GM12875 (cell line): ENCODE measurements at regions not wholly inside any gene's neighbourhood (a gene's known extent, or its start where the extent isn't known, plus 50 kb on each side); places are given as distances from the start of the nearest gene placed in this dataset.

Experiments used
- H3K4me3 ChIP-seq: one replicate; pipeline ENCODE4 v1.5.1; 2011; ENCODE audit warnings: low read depth, low read length, control low read depth
- TF ChIP-seq, protein P1 (sequence below): IDR thresholded peaks from 2 replicates; pipeline ENCODE4 v1.5.1; 2011; ENCODE audit warnings: low read depth, mild to moderate bottlenecking, control low read depth, inconsistent platforms, low read length, moderate library complexity, borderline replicate concordance; ENCODE audit not compliant: insufficient read depth

DNA sequence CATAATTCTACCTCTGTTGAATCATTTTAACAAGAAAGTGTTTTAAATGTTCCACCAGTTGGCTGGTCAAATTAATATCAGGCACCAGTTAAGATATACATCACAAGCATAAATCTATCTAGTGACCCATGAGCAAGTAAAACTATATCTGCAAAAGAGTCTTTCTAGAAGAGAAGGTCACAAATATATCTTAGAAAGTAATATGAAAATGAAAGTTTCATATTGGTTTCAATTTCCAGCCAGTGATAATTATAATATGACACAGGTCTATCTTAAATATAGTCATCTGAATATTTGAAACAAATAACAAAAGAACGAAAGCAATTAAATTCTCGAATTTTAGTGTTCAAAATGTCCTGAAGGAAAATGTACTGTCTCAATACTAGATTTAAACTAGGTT is 282.5 kb upstream of the KYNU start:
- no peak overlapping the region for H3K4me3 ChIP-seq
- TF ChIP-seq, protein P1, sequence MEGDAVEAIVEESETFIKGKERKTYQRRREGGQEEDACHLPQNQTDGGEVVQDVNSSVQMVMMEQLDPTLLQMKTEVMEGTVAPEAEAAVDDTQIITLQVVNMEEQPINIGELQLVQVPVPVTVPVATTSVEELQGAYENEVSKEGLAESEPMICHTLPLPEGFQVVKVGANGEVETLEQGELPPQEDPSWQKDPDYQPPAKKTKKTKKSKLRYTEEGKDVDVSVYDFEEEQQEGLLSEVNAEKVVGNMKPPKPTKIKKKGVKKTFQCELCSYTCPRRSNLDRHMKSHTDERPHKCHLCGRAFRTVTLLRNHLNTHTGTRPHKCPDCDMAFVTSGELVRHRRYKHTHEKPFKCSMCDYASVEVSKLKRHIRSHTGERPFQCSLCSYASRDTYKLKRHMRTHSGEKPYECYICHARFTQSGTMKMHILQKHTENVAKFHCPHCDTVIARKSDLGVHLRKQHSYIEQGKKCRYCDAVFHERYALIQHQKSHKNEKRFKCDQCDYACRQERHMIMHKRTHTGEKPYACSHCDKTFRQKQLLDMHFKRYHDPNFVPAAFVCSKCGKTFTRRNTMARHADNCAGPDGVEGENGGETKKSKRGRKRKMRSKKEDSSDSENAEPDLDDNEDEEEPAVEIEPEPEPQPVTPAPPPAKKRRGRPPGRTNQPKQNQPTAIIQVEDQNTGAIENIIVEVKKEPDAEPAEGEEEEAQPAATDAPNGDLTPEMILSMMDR, result no peak

DNA sequence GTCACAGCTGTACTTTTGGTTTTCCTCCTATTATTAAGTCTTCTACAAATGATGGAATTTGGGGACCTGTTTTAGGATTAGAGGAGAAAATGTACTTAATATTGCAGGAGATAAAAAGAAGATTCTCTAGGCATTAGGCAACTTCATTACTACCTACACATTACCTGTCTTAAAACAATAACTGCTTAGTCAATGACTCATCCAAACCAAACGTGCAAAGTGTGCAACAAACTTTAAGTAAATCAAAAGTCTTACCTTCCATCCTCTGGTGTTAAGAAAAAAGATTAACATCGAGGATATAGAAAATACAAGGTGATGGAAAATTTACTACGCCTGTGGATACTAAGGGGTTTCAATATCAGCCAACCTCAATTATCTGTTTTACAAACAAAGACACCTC is 285.3 kb upstream of the KYNU start:
- TF ChIP-seq, protein P1, result no peak

DNA sequence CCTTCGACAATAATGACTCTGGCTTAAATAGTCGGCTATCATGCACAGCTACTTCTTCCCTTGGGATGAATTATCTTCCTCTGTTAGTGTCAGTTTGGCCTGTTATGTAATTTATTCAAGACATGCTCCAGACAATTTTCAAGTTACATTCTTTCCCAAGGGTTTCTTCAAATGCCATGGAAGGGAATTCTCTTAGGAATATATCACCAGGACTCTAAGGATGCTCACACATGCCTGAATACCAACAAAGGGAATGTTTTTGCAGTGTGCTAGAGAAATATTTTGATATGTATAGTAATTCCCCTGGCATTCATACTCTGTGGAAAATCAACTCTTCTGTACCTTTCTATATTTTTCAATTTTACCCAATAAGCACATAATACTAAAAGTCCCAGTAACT is 286.0 kb upstream of the KYNU start:
- no peak overlapping the region for H3K4me3 ChIP-seq
- TF ChIP-seq, protein P1, result no peak

More for the DNA sequence above, 285.3 kb upstream of the KYNU start:
- H3K4me3 ChIP-seq, result no peak overlapping the region

DNA sequence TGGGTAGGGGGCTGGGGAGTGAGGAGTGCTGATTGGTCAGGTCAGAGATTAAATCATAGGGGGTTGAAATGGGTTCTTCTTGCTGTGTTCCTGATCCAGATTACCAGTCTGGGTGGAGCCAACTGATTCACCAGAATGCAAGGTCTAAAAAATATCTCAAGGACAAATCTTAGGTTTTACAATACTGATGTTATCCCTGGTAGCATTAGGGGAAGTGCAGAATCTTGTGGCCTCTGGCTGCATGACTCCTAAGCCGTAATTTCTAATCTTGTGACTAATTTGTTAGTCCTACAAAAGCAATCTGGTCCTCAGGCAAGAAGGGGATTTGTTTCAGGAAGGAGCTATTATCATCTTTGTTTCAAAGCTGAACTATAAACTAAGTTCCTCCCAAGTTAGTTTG is 289.2 kb upstream of the KYNU start:
- no peak overlapping the region for H3K4me3 ChIP-seq
- TF ChIP-seq, protein P1, result no peak

- no peak overlapping the region for H3K4me3 ChIP-seq
- TF ChIP-seq, protein P1, result no peak
Measured at GRCh38 chr2:142586693-142587580, 290.5 kb upstream of the KYNU start.

DNA sequence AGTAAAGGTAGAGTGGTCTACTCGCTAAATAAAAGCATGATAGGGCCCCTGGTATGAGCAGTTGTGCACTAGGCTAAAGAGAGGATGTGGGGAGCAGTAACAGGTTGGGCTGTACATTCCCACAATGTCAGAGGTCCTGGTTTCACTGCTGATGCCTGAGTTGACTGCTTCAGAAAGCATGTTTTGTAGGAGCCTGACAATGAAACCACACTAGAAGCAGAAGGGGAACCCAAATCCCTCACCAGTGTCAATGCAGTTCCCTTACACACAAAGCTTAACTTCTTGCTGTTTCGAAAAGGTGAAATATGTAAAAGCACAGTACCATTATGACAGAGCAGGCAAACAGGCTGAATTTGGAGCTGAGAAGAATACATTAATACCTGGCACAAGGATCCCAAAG is 291.7 kb upstream of the KYNU start:
- H3K4me3 ChIP-seq, result no peak overlapping the region
- TF ChIP-seq, protein P1, result no peak

- no peak overlapping the region for H3K4me3 ChIP-seq
- TF ChIP-seq, protein P1, result no peak
Measured at GRCh38 chr2:142582317-142582716, 295.1 kb upstream of the KYNU start.
